NCI-H1092 (cell line): ENCODE measurements at regions not wholly inside any gene's neighbourhood (a gene's known extent, or its start where the extent isn't known, plus 50 kb on each side); places are given as distances from the start of the nearest gene placed in this dataset.

Experiments used
- DNase-seq: peaks from one replicate; lab custom pipeline; 2025; lab: John Stamatoyannopoulos, UW

- DNase-seq = no peak
These were observed 753.9 kb downstream of the TUSC7 start for GRCh38 chr3:117463276-117464115.

DNA sequence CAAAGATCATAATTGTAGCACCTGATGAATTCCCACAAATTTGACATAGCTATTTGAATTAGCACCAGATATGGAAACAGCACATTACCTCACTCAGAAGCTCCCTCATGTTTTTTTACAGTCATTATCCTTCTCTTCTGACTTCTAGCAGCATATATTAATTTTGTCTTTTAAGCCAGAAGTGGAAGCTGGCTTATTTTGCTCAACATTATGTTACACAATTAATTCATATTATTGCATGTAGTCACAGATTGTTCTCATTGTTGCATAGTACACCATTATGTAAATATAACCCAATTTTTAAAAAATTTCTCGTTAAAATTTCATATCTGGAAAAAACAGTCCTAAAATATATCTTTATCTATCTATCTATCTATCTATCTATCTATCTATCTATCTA is 762.3 kb downstream of the TUSC7 start:
- no peak for DNase-seq

DNA sequence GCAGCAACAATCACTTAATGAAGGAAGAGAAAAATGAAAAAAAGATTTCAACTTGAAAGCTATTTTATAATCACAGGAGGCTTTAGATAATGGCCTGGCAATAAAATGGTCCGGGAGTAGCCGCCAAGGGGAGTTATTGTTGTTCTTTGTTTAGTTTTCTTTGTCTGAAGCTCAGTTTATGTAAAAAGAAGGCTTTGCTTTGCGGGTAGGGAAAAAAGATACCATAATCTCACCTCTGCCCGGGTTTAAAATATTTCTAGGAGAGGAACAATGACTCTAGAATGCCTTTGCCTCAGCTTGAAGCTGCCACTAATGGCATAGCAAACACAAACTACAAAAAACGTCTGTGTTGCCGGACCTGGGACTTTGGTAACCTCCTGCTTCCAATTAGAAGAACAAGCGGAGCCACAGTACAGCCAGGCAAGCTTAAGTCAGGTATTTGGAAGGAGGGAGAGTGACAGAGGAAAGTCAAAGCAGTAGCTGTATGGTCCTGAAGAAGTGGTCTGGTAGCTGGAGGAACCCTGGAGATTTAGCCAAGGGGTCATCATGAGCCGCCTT is 764.5 kb downstream of the TUSC7 start:
- peak; percentile 25 for DNase-seq

DNA sequence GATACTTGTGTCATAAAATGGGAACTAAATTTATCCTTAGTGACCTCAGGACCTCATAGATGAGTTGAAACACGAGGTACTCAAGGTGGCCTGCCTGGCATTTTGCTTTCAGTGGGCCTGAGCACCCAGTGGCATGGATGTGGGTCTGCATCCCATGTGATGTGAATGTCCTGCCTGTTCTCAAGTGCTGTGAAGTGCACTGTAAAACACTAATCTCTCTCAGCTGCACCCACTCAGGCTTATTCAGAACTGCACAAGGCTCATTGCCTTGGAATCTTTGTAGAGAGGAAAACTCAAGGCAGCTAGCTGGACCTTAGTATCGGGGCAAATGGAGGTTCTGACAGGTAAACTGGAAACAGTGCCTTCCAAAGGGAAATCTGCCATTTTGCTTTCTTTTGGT is 767.0 kb downstream of the TUSC7 start:
- no peak for DNase-seq

DNA sequence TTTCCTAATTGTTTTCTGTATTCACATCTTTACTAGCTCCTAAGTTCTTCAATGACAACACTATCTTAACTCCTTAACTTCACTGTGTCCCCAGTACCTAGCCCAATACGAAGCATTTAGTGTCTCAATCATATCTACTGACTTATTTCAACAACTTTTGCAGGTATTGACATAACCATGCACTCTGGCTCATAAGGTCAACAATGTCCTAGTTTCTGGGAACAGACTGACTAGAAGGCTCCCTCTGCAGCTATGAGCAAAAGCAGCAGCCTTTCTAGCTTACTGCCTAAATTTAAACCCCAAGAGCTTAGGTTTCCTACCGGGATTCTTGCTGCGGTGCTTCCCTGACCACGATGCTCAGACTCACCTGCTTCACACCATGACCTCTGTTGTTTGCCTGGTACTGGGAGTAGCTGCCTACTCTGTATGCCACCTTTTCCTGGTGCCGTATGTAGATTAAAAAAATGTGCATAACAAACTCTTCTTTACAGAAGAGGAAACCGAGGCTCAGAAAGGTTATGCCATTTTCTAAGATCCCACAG is 767.7 kb downstream of the TUSC7 start:
- DNase-seq = no peak

GRCh38 chr3:117479095-117479494 is 769.5 kb downstream of the TUSC7 start:
- DNase-seq = no peak

GRCh38 chr3:117480525-117480924 is 770.9 kb downstream of the TUSC7 start:
- no peak for DNase-seq

GRCh38 chr3:117480972-117481371 is 771.4 kb downstream of the TUSC7 start:
- no peak for DNase-seq

DNA sequence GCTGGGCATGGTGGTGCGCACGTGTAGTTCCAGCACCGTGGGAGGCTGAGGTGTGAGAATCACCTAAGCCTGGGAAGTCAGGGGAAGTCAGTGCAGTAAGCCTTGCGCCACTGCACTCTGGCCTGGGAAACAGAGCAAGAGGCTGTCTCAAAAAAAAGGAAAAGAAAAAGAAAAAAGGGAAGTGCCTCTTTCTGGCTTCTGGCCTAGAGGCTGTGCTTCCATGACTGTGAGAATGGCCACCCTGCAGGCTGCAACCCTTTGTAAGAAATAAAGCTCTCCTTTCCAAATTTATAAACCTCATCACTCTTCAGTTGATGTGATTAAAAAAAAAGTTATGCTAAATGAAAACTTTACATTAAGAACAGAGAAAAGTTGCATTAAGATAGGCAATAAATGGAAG is 774.3 kb downstream of the TUSC7 start:
- DNase-seq = no peak

GRCh38 chr3:117485841-117486240 is 776.3 kb downstream of the TUSC7 start:
- DNase-seq = no peak

DNA sequence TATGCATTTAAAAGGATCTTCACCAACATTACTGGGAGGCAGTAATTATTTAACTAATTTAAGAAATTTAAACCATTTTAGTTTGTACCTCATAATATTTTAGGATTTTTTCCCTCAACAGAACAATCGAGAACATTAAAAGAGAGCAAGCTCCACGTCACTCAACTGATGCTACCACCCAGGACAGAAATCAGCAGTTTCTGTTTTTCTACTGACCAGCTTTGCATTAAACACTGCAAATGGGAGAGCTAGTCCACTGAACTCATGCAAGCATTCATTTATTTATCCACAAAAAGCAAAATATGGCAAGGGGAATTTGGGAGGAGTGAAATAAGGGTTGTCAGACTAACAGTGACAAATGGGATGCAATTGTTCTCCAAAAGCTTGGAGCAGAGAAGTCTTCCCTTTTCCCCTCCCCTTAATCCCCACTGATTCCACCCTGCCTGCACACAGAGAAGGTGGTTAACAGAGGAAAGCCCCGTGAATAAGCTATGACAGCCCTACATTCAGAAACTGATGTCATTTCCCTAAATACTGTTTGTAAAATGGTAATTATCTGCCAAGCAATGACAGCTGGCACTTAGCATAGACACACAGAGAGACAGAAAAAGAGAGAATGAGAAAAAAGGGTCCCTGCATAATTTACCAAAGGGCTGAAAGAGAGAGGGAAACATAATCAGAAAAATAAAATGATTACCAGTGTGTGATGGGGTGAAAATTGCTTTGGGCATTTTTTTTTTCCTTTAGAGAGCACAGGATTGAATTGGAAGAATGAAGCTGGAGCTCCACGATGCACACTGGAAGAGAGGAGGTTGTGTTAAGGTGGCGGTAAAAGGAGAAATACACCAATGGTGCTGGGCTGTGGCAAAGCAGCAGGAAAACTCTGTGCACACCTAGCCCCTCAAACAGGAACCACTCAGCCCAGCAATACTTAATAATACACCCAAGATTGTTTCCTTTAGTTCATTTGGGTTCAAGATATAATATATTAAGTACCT is 777.4 kb downstream of the TUSC7 start:
- DNase-seq = peak; percentile 33

DNA sequence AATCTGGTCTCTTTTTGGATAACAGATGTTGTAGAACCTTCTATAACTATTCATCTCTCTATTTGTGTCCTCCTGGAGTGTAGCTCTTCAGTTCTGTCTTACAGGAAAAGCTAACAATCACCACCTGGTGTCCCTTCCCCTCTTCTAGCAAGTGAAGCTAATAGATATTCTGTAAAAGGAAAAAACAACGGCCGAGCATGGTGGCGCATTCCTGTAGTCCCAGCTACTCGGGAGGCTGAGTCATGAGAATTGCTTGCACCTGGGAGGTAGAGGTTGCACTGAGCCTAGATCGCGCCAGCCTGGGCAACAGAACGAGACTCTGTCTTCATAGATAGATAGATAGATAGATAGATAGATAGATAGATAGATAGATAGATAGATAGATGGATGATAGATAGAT is 779.4 kb downstream of the TUSC7 start:
- DNase-seq = no peak

DNA sequence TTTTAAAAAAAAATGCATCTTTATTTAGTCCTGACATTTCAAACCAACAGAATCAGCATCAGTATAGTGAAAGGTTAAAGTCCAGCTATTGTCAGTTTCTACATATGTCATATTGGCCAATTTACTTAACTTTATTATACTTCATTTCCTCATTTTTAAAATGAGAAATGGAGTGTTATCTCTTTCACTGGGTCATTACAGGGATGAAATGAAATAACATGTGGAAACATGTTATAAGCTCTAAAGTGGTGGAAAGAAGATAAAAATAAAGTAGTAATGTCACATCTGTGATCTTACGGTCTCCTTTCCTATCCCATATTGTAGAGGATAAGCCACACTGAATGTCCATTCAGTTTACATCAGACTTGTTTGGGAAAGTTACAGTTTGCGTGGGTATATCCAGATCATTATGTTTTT is 780.1 kb downstream of the TUSC7 start:
- no peak for DNase-seq

DNA sequence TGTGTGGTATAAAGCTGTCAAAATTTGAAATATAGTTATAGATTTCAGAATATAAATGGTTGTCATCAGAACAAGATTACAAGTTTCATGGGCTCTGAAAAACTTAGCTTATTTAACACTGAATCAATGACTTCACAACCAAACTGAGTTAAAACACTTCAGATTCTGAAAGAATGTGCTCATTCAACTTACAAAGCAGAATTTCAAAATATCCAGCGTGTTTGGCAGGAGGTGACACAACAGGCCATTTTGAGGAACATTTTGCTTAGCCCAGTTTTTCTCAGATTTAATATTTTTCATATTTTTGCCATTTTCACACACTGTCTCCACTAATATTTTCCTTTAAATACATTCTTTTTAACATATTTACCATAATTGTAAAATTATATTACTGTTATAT is 781.1 kb downstream of the TUSC7 start:
- no peak for DNase-seq

GRCh38 chr3:117495620-117496019 is 786.0 kb downstream of the TUSC7 start:
- no peak for DNase-seq

- DNase-seq = no peak
These were observed 789.8 kb downstream of the TUSC7 start for GRCh38 chr3:117499189-117499870.

DNA sequence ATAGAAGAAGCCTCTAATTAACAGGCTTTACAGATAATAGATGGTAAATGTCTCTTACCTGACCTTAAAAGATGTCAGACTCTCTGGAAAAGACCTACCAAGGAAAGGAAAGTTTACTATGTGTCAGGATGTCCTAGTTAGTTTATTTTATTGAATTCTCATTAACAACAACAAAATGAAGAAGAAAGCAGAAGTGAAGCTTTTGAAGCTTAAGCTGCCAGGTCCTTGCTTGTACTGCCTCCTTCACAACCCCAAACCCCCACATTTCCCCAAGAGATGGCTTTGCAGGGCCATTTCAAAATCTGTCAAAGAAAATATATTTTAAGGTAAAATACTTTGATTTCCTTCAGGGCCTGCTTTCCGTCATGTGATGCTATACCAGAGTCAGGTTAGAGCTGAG is 798.4 kb downstream of the TUSC7 start:
- no peak for DNase-seq

DNA sequence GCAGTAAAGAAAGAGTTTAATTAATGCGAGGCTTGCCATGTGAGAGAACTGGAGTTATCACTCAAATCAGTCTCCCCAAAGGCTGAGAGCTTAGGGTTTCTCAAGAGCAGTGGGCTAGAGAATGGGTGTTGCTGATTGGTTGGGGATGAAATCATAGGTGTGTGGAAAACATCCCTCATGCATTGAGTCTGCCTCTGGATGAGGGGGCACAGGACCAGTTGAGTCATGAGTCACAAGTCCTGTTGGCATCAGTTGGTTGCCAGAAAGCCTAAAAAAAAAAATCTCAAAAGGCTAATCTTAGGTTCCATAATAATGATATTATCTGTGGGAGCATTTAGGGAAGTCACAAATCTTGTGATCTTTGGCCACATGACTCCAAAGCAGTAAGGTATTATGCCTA is 800.3 kb downstream of the TUSC7 start:
- DNase-seq = no peak

- DNase-seq = no peak
These were observed 800.8 kb downstream of the TUSC7 start for GRCh38 chr3:117510396-117510795.

DNA sequence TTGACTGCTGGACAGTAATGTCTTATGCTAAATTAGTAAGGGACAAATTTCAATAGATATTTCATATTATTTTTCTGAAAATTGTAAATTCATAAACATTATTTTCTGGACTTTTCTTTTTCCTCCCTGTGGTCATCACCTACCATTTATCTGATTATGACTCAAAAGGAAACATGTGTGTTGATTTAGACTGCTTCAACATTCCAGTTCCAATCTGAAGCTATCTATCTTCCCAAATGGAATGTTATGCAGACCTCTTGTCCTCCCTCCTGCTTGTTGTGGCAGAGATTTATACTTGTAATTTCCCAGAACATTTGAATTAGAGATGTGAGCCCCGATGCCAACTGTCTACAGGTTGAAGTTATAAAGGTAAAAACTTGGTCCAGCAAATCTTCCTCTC is 803.4 kb downstream of the TUSC7 start:
- no peak for DNase-seq

DNA sequence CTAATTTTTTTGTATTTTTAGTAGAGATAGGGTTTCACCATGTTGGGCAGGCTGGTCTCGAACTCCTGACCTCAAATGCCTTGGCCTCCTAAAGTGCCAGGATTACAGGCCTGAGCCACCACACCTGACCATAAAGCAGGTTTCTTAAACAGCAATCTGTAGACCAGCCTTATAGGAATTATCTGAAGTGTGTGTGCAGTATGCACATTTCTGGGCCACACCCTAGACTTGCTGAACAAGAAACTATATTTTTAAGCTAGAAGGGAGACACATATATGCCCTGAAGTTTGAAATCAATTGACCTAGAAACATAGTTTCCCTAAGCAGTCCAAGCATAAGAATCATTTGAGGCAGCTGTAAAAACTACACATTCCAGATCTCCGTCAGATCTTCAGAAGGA is 805.7 kb downstream of the TUSC7 start:
- DNase-seq = no peak

- DNase-seq = no peak
These were observed 808.8 kb downstream of the TUSC7 start for GRCh38 chr3:117518364-117518763.
